GM23338 (cell line): ENCODE measurements at regions not wholly inside any gene's neighbourhood (a gene's known extent, or its start where the extent isn't known, plus 50 kb on each side); places are given as distances from the start of the nearest gene placed in this dataset.

Experiments used
- ATAC-seq: fragments of 200-7000 bp; cut with Tn5 transposase; 3 replicates; pipeline ENCODE4 v1.9.1; 2020
- DNase-seq: peaks from one replicate; pipeline ENCODE4 v3.0.0-alpha.2; 2015; ENCODE audit warnings: low spot score
- H2AFZ ChIP-seq: fragments of 200-600 bp; sonication (generic); 2 replicates; pipeline ENCODE4 v1.8.0; 2016; ENCODE audit warnings: antibody characterized with exemption, mild to moderate bottlenecking, moderate library complexity
- H3F3A ChIP-seq: fragments of 200-600 bp; sonication (generic); replicated peaks from 2 replicates; pipeline ENCODE4 v1.8.0; 2017; ENCODE audit warnings: antibody characterized with exemption, mixed run types, low read depth
- H3K27ac ChIP-seq: fragments of 200-600 bp; sonication (generic); 2 replicates; pipeline ENCODE4 v1.6.1; 2016; ENCODE audit warnings: low read depth
- H3K27me3 ChIP-seq: fragments of 200-600 bp; sonication (generic); 2 replicates; pipeline ENCODE4 v1.8.0; 2016; ENCODE audit warnings: mild to moderate bottlenecking, mixed run types, moderate library complexity; ENCODE audit not compliant: insufficient read depth
- H3K36me3 ChIP-seq: fragments of 200-600 bp; sonication (generic); 2 replicates; pipeline ENCODE4 v1.8.0; 2016; ENCODE audit warnings: mild to moderate bottlenecking; ENCODE audit not compliant: insufficient read depth
- H3K4me1 ChIP-seq: fragments of 200-600 bp; sonication (generic); 2 replicates; pipeline ENCODE4 v1.8.0; 2016; ENCODE audit warnings: mild to moderate bottlenecking, moderate library complexity; ENCODE audit not compliant: insufficient read depth
- H3K4me2 ChIP-seq: fragments of 200-600 bp; sonication (generic); 2 replicates; pipeline ENCODE4 v1.7.1; 2017; ENCODE audit warnings: mixed run types
- H3K4me3 ChIP-seq: fragments of 200-600 bp; sonication (generic); 2 replicates; pipeline ENCODE4 v1.6.1; 2016; ENCODE audit warnings: mixed run types
- H3K79me2 ChIP-seq: fragments of 200-600 bp; sonication (generic); replicated peaks from 2 replicates; pipeline ENCODE4 v1.8.0; 2017; ENCODE audit warnings: mild to moderate bottlenecking; ENCODE audit not compliant: insufficient read depth
- H3K9me2 ChIP-seq: fragments of 200-600 bp; sonication (generic); 2 replicates; pipeline ENCODE4 v1.8.0; 2017; ENCODE audit not compliant: insufficient read depth
- H4K20me1 ChIP-seq: fragments of 200-600 bp; sonication (generic); replicated peaks from 2 replicates; pipeline ENCODE4 v1.8.0; 2017; ENCODE audit warnings: mild to moderate bottlenecking; ENCODE audit not compliant: insufficient read depth
- H3K27ac Mint-ChIP-seq: 2 replicates; pipeline ENCODE4 v1.8.0; 2020; ENCODE audit warnings: inconsistent platforms, mild to moderate bottlenecking, moderate library complexity, mixed read lengths
- H3K27me3 Mint-ChIP-seq: 3 replicates; pipeline ENCODE4 v1.8.0; 2022; ENCODE audit warnings: low read depth, mild to moderate bottlenecking, moderate library complexity, mixed read lengths, inconsistent platforms; ENCODE audit not compliant: insufficient read depth, poor library complexity
- H3K36me3 Mint-ChIP-seq: 3 replicates; pipeline ENCODE4 v1.8.0; 2021; ENCODE audit warnings: low read depth, mild to moderate bottlenecking, inconsistent platforms, moderate library complexity, mixed read lengths
- H3K4me1 Mint-ChIP-seq: 3 replicates; pipeline ENCODE4 v1.8.0; 2020; ENCODE audit warnings: mild to moderate bottlenecking, inconsistent platforms, mixed read lengths
- H3K4me3 Mint-ChIP-seq: 3 replicates; pipeline ENCODE4 v1.8.0; 2021; ENCODE audit warnings: moderate library complexity, mild to moderate bottlenecking, inconsistent platforms, mixed read lengths
- H3K9me3 Mint-ChIP-seq: 3 replicates; pipeline ENCODE4 v1.8.0; 2020; ENCODE audit warnings: moderate library complexity, mild to moderate bottlenecking, inconsistent platforms, mixed read lengths
- CREB1 ChIP-seq: fragments of 250-450 bp; sonication (Bioruptor Pico); IDR thresholded peaks from 2 replicates; pipeline ENCODE4 v1.5.0; 2020; ENCODE audit warnings: low read depth, mild to moderate bottlenecking, moderate library complexity
- ETS1 ChIP-seq: IDR thresholded peaks from 2 replicates; pipeline ENCODE4 v1.6.1; 2016; ENCODE audit warnings: antibody characterized with exemption
- EZH2 ChIP-seq: fragments of 200-600 bp; sonication (generic); IDR thresholded peaks from one replicate; pipeline ENCODE4 v1.8.0; 2017; ENCODE audit warnings: antibody characterized with exemption, mild to moderate bottlenecking, low read depth; ENCODE audit not compliant: unreplicated experiment
- EZH2phosphoT487 ChIP-seq: fragments of 200-600 bp; sonication (generic); IDR thresholded peaks from one replicate; pipeline ENCODE4 v1.8.1; 2018; ENCODE audit warnings: antibody characterized with exemption; ENCODE audit not compliant: unreplicated experiment
- JUNB ChIP-seq: IDR thresholded peaks from one replicate; pipeline ENCODE4 v1.6.1; 2016; ENCODE audit warnings: antibody characterized with exemption; ENCODE audit not compliant: unreplicated experiment
- NANOG ChIP-seq: IDR thresholded peaks from 2 replicates; pipeline ENCODE4 v1.6.1; 2016; ENCODE audit warnings: antibody characterized with exemption, borderline replicate concordance
- POLR2AphosphoS5 ChIP-seq: IDR thresholded peaks from 2 replicates; pipeline ENCODE4 v1.6.1; 2016; ENCODE audit warnings: antibody characterized with exemption, low read depth
- REST ChIP-seq: IDR thresholded peaks from one replicate; pipeline ENCODE4 v1.6.1; 2018; ENCODE audit warnings: antibody characterized with exemption; ENCODE audit not compliant: unreplicated experiment
- STAT1 ChIP-seq: IDR thresholded peaks from one replicate; pipeline ENCODE4 v1.6.1; 2016; ENCODE audit warnings: antibody characterized with exemption; ENCODE audit not compliant: unreplicated experiment
- ZNF114 ChIP-seq: fragments of 250-450 bp; sonication (Bioruptor Pico); IDR thresholded peaks from 2 replicates; pipeline ENCODE4 v1.5.0; 2020; ENCODE audit warnings: mild to moderate bottlenecking, moderate library complexity
- ZNF331 ChIP-seq: fragments of 250-450 bp; sonication (Bioruptor Pico); IDR thresholded peaks from 2 replicates; pipeline ENCODE4 v1.5.0; 2020; ENCODE audit warnings: low read depth, mild to moderate bottlenecking, moderate library complexity
- TF ChIP-seq, protein P1 (sequence below): fragments of 250-450 bp; sonication (Bioruptor Pico); IDR thresholded peaks from 2 replicates; pipeline ENCODE4 v1.5.0; 2020; ENCODE audit warnings: mild to moderate bottlenecking, moderate library complexity
- TF ChIP-seq, protein P2 (sequence below), 2 experiments: fragments of 200-600 bp in 1 of 2; sonication (generic) in 1 of 2; conservative IDR thresholded peaks; 2 replicates each; pipeline versions ENCODE4 v1.5.1 to v1.6.1; 2016 to 2017; ENCODE audit warnings: antibody characterized with exemption in 2 of 2, low read depth in 2 of 2, mild to moderate bottlenecking in 2 of 2, moderate library complexity in 1 of 2

GRCh38 chr4:111405989-111406388 lies 739.3 kb upstream of the FAM241A start:
- TF ChIP-seq ZNF331 (CRISPR knock-in tag) = no peak
- TF ChIP-seq CREB1 (CRISPR knock-in tag) = no peak
- TF ChIP-seq, protein P1, sequence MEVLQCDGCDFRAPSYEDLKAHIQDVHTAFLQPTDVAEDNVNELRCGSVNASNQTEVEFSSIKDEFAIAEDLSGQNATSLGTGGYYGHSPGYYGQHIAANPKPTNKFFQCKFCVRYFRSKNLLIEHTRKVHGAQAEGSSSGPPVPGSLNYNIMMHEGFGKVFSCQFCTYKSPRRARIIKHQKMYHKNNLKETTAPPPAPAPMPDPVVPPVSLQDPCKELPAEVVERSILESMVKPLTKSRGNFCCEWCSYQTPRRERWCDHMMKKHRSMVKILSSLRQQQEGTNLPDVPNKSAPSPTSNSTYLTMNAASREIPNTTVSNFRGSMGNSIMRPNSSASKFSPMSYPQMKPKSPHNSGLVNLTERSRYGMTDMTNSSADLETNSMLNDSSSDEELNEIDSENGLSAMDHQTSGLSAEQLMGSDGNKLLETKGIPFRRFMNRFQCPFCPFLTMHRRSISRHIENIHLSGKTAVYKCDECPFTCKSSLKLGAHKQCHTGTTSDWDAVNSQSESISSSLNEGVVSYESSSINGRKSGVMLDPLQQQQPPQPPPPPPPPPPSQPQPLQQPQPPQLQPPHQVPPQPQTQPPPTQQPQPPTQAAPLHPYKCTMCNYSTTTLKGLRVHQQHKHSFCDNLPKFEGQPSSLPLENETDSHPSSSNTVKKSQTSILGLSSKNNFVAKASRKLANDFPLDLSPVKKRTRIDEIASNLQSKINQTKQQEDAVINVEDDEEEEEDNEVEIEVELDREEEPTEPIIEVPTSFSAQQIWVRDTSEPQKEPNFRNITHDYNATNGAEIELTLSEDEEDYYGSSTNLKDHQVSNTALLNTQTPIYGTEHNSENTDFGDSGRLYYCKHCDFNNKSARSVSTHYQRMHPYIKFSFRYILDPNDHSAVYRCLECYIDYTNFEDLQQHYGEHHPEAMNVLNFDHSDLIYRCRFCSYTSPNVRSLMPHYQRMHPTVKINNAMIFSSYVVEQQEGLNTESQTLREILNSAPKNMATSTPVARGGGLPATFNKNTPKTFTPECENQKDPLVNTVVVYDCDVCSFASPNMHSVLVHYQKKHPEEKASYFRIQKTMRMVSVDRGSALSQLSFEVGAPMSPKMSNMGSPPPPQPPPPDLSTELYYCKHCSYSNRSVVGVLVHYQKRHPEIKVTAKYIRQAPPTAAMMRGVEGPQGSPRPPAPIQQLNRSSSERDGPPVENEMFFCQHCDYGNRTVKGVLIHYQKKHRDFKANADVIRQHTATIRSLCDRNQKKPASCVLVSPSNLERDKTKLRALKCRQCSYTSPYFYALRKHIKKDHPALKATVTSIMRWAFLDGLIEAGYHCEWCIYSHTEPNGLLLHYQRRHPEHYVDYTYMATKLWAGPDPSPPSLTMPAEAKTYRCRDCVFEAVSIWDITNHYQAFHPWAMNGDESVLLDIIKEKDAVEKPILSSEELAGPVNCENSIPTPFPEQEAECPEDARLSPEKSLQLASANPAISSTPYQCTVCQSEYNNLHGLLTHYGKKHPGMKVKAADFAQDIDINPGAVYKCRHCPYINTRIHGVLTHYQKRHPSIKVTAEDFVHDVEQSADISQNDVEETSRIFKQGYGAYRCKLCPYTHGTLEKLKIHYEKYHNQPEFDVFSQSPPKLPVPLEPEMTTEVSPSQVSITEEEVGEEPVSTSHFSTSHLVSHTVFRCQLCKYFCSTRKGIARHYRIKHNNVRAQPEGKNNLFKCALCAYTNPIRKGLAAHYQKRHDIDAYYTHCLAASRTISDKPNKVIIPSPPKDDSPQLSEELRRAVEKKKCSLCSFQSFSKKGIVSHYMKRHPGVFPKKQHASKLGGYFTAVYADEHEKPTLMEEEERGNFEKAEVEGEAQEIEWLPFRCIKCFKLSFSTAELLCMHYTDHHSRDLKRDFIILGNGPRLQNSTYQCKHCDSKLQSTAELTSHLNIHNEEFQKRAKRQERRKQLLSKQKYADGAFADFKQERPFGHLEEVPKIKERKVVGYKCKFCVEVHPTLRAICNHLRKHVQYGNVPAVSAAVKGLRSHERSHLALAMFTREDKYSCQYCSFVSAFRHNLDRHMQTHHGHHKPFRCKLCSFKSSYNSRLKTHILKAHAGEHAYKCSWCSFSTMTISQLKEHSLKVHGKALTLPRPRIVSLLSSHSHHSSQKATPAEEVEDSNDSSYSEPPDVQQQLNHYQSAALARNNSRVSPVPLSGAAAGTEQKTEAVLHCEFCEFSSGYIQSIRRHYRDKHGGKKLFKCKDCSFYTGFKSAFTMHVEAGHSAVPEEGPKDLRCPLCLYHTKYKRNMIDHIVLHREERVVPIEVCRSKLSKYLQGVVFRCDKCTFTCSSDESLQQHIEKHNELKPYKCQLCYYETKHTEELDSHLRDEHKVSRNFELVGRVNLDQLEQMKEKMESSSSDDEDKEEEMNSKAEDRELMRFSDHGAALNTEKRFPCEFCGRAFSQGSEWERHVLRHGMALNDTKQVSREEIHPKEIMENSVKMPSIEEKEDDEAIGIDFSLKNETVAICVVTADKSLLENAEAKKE (CRISPR knock-in tag) = no peak
- TF ChIP-seq, protein P2, sequence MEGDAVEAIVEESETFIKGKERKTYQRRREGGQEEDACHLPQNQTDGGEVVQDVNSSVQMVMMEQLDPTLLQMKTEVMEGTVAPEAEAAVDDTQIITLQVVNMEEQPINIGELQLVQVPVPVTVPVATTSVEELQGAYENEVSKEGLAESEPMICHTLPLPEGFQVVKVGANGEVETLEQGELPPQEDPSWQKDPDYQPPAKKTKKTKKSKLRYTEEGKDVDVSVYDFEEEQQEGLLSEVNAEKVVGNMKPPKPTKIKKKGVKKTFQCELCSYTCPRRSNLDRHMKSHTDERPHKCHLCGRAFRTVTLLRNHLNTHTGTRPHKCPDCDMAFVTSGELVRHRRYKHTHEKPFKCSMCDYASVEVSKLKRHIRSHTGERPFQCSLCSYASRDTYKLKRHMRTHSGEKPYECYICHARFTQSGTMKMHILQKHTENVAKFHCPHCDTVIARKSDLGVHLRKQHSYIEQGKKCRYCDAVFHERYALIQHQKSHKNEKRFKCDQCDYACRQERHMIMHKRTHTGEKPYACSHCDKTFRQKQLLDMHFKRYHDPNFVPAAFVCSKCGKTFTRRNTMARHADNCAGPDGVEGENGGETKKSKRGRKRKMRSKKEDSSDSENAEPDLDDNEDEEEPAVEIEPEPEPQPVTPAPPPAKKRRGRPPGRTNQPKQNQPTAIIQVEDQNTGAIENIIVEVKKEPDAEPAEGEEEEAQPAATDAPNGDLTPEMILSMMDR (conservative IDR thresholded peaks at IDR 0.05; ENCODE audit: low read depth in 2 of 2) = no peak
- no peak for TF ChIP-seq NANOG
- TF ChIP-seq ZNF114 (CRISPR knock-in tag) = no peak
- no peak for TF ChIP-seq EZH2
- no peak for TF ChIP-seq REST
- no peak for TF ChIP-seq JUNB
- TF ChIP-seq EZH2phosphoT487 = no peak
- no peak for TF ChIP-seq ETS1
- TF ChIP-seq STAT1 = no peak
- TF ChIP-seq POLR2AphosphoS5 = no peak
- Mint-ChIP-seq H3K27me3 (no peaks in the 10 kb centered on the region), H3K27ac (no peak overlapping the region), H3K36me3 (no peaks in the 10 kb centered on the region), H3K4me1 (no peaks in the 10 kb centered on the region), H3K4me3 (no peak overlapping the region), H3K9me3 (no peaks in the 10 kb centered on the region)
- Histone ChIP-seq H3K4me1 (no peaks in the 10 kb centered on the region), H3K27me3 (no peaks in the 10 kb centered on the region), H3K36me3 (no peaks in the 10 kb centered on the region; the same call in 1 of the 2 replicates), H3K9me2 (no peaks in the 10 kb centered on the region), H4K20me1 (no peaks in the 10 kb centered on the region), H3K4me3 (no peak overlapping the region), H3K27ac (no peak overlapping the region), H3F3A (no peaks in the 10 kb centered on the region), H3K79me2 (no peaks in the 10 kb centered on the region), H3K4me2 (no peak overlapping the region), H2AFZ (peak overlapping the region; percentile 34; the same call in 1 of the 2 replicates)
- DNase-seq = no peak
- ATAC-seq = no peak
